Lower lobe of right lung (tissue), 2 donors: ENCODE measurements at regions not wholly inside any gene's neighbourhood (a gene's known extent, or its start where the extent isn't known, plus 50 kb on each side); places are given as distances from the start of the nearest gene placed in this dataset.

Experiments
- ATAC-seq, 2 donors: fragments of 200-7000 bp; cut with Tn5 transposase; one replicate each; pipeline ENCODE4 v1.9.1; 2020 to 2022; ENCODE audit warnings: mild to moderate bottlenecking in 2 of 2, moderate library complexity in 2 of 2
- DNase-seq: peaks from one replicate; pipeline ENCODE4 v3.0.0-alpha.2; 2020
- H3K27ac ChIP-seq: fragments of 200-600 bp; one replicate; pipeline ENCODE4 v1.8.0; 2022
- H3K27me3 ChIP-seq: fragments of 200-600 bp; one replicate; pipeline ENCODE4 v1.8.0; 2022; ENCODE audit warnings: low read depth
- H3K36me3 ChIP-seq: fragments of 200-600 bp; one replicate; pipeline ENCODE4 v1.8.0; 2022; ENCODE audit warnings: mild to moderate bottlenecking
- H3K4me1 ChIP-seq: fragments of 200-600 bp; one replicate; pipeline ENCODE4 v1.8.0; 2022
- H3K4me3 ChIP-seq: fragments of 200-600 bp; one replicate; pipeline ENCODE4 v1.8.0; 2022; ENCODE audit warnings: mild to moderate bottlenecking
- H3K9me3 ChIP-seq: fragments of 200-600 bp; one replicate; pipeline ENCODE4 v1.8.0; 2022
- CTCF ChIP-seq: fragments of 200-600 bp; IDR thresholded peaks from one replicate; pipeline ENCODE4 v1.8.0; 2022; ENCODE audit warnings: antibody characterized with exemption, mild to moderate bottlenecking
- intact Hi-C: fragments of 100-400 bp; cut with DNase I; formaldehyde crosslinking; loops from one replicate; pipeline ENCODE4 v1.11.0; 2022
- donor health status: DM: no; HTN: yes; CAD: no; lungs with severe emphysema.

- TF ChIP-seq CTCF: no peak
- intact Hi-C loops: no loop called here
- no peaks in the 10 kb centered on the region for H3K27me3 ChIP-seq
- no peak for ATAC-seq
- H3K9me3 ChIP-seq: no peaks in the 10 kb centered on the region
- H3K4me3 ChIP-seq: no peak overlapping the region
- H3K4me1 ChIP-seq: no peaks in the 10 kb centered on the region
- H3K36me3 ChIP-seq: no peaks in the 10 kb centered on the region
- DNase-seq: no peak
- H3K27ac ChIP-seq: no peak overlapping the region
These were observed 415.1 kb downstream of the LRRIQ3 start for GRCh38 chr1:73782901-73783300.

GRCh38 chr1:73781251-73781650 lies 416.7 kb downstream of the LRRIQ3 start:
- intact Hi-C loops: no loop called here
- H3K27me3 ChIP-seq: no peaks in the 10 kb centered on the region
- H3K27ac ChIP-seq: no peak overlapping the region
- TF ChIP-seq CTCF: no peak
- no peaks in the 10 kb centered on the region for H3K36me3 ChIP-seq
- ATAC-seq: no peak
- H3K4me3 ChIP-seq: no peak overlapping the region
- no peaks in the 10 kb centered on the region for H3K9me3 ChIP-seq
- DNase-seq: no peak
- no peaks in the 10 kb centered on the region for H3K4me1 ChIP-seq

GRCh38 chr1:73778471-73778870 lies 419.5 kb downstream of the LRRIQ3 start:
- H3K27ac ChIP-seq: no peak overlapping the region
- DNase-seq (no peak), ATAC-seq (no peak)
- H3K9me3 ChIP-seq: no peaks in the 10 kb centered on the region
- no peaks in the 10 kb centered on the region for H3K27me3 ChIP-seq
- H3K4me1 ChIP-seq: no peaks in the 10 kb centered on the region
- TF ChIP-seq CTCF: no peak
- intact Hi-C loops: no loop called here
- H3K36me3 ChIP-seq: no peaks in the 10 kb centered on the region
- H3K4me3 ChIP-seq: no peak overlapping the region

GRCh38 chr1:73775896-73776295 lies 422.1 kb downstream of the LRRIQ3 start:
- no peaks in the 10 kb centered on the region for H3K4me1 ChIP-seq
- H3K36me3 ChIP-seq: no peaks in the 10 kb centered on the region
- no peaks in the 10 kb centered on the region for H3K9me3 ChIP-seq
- no peak overlapping the region for H3K27ac ChIP-seq
- no peak for TF ChIP-seq CTCF
- intact Hi-C loops: no loop called here
- ATAC-seq (no peak), DNase-seq (no peak)
- no peaks in the 10 kb centered on the region for H3K27me3 ChIP-seq
- no peak overlapping the region for H3K4me3 ChIP-seq

- ATAC-seq (no peak), DNase-seq (no peak)
- intact Hi-C loops: no loop called here
- Histone ChIP-seq H3K36me3 (no peaks in the 10 kb centered on the region), H3K27ac (no peak overlapping the region), H3K4me1 (no peaks in the 10 kb centered on the region), H3K9me3 (no peaks in the 10 kb centered on the region), H3K4me3 (no peak overlapping the region), H3K27me3 (no peaks in the 10 kb centered on the region)
- TF ChIP-seq CTCF: no peak
These were observed 425.0 kb downstream of the LRRIQ3 start for GRCh38 chr1:73772941-73773340.

- intact Hi-C loops: no loop called here
- DNase-seq (peak; percentile 43), ATAC-seq (peak in 1 of 2 donors; percentile 39)
- Histone ChIP-seq H3K36me3 (no peaks in the 10 kb centered on the region), H3K27ac (no peak overlapping the region), H3K4me3 (no peak overlapping the region), H3K9me3 (no peaks in the 10 kb centered on the region), H3K4me1 (no peaks in the 10 kb centered on the region), H3K27me3 (no peaks in the 10 kb centered on the region)
- no peak for TF ChIP-seq CTCF
These were observed 426.6 kb downstream of the LRRIQ3 start for GRCh38 chr1:73771396-73771795.
